ENCODE measurements at regions not wholly inside any gene's neighbourhood (a gene's known extent, or its start where the extent isn't known, plus 50 kb on each side); places are given as distances from the start of the nearest gene placed in this dataset.

DNA sequence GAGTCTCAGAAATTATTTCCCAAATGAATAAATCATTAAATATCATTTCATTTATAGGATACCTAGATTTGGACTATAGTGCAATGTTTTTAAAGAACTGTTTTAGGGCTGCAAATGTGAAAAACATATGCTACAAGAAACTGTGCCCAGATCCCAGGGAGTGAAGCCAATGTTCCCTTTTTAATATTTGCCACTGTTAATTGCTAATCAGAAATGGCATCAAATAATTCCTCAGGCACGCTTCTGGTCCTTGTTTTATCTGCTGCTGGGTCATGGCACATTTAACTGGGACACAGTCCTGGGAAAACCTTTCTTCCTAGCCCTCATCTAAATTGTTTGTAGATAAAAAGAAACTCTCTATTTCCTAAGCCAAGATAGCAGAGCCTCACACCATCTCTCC is 79.3 kb upstream of the CNTNAP4 start:
- no peak for DNase-seq (ENCODE audit: low read depth)
- TF ChIP-seq, protein P1, sequence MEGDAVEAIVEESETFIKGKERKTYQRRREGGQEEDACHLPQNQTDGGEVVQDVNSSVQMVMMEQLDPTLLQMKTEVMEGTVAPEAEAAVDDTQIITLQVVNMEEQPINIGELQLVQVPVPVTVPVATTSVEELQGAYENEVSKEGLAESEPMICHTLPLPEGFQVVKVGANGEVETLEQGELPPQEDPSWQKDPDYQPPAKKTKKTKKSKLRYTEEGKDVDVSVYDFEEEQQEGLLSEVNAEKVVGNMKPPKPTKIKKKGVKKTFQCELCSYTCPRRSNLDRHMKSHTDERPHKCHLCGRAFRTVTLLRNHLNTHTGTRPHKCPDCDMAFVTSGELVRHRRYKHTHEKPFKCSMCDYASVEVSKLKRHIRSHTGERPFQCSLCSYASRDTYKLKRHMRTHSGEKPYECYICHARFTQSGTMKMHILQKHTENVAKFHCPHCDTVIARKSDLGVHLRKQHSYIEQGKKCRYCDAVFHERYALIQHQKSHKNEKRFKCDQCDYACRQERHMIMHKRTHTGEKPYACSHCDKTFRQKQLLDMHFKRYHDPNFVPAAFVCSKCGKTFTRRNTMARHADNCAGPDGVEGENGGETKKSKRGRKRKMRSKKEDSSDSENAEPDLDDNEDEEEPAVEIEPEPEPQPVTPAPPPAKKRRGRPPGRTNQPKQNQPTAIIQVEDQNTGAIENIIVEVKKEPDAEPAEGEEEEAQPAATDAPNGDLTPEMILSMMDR (IDR thresholded peaks at IDR 0.05; ENCODE audit: low read depth, low read length): no peak
- TF ChIP-seq, protein P2, sequence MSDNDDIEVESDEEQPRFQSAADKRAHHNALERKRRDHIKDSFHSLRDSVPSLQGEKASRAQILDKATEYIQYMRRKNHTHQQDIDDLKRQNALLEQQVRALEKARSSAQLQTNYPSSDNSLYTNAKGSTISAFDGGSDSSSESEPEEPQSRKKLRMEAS (IDR thresholded peaks at IDR 0.05; ENCODE audit: low read depth, low read length): no peak

DNA sequence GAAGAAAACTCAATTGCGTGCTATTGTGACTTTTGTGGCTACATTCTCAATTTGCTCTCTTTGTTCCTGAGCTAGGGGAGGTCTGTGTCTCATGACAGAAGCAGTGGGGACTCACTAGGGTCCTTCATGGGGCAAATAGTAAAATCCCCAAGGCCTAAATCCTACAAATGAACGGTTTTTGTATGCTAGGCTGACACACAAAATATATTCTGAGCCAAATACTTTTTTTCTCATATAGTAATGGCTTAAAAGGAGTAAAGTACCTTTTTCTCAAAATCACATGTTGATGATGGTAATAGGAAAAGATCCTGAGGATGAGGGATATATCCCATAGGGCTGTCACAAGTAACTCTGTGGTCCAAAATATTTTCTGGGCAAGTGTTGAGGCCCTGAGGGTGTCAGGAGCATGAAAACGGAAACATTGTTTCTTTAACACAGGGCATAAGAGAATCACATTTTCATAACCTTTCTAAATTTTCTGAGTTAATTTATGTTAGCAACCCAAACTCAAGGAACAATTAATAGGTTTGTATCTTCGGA is 77.5 kb upstream of the CNTNAP4 start:
- no peak for DNase-seq (ENCODE audit: low read depth)
- no peak overlapping the region for H3K4me3 ChIP-seq (ENCODE audit: low read depth, low read length)
- TF ChIP-seq, protein P2 (IDR thresholded peaks at IDR 0.05; ENCODE audit: low read depth, low read length): no peak
- TF ChIP-seq MYC (IDR thresholded peaks at IDR 0.05; ENCODE audit: low read depth, low read length): no peak
- TF ChIP-seq, protein P1 (IDR thresholded peaks at IDR 0.05; ENCODE audit: low read depth, low read length): no peak
- TF ChIP-seq POLR2A (IDR thresholded peaks at IDR 0.05; ENCODE audit: extremely low read depth, insufficient read length): no peak

More for the DNA sequence above, 79.3 kb upstream of the CNTNAP4 start:
- H3K4me3 ChIP-seq (ENCODE audit: low read depth, low read length): no peak overlapping the region

DNA sequence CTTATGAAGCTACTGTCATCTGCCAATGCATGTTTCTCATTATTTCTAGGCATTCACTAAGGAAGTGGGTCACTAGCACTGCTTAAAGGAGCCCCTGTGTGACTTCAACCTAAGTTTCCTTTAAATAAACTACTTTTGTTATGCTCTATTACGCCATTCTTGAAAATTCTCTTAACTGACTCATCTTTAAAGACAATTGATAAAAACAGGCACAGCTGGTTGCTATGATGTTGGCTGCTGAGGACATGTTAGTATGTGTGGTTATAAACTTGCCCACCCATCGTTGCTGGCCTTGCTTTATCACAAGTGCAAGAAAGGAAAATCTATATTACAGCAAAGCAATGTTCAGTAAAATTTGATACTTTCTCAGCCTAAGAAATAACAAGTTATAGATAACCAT is 75.8 kb upstream of the CNTNAP4 start:
- no peak overlapping the region for H3K4me3 ChIP-seq (ENCODE audit: low read depth, low read length)
- TF ChIP-seq POLR2A (IDR thresholded peaks at IDR 0.05; ENCODE audit: extremely low read depth, insufficient read length): no peak
- no peak for DNase-seq (ENCODE audit: low read depth)

DNA sequence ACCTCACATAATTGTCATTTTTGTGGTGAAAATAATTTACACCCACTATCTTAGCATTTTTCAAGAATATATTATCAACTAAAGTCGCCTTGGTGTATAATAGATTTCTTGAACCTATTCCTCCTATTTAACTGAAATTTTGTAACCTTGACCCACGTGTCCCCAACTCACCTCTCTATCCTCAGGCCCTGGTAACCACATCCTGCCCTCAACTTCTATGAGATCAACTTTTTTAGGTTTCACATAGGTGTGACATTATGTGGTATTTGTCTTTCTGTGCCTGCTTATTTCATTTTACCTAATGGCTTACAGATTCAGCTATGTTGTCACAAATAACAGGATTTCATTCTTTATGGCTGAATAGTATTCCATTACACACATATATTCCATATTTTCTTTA is 73.0 kb upstream of the CNTNAP4 start:
- TF ChIP-seq POLR2A (IDR thresholded peaks at IDR 0.05; ENCODE audit: extremely low read depth, insufficient read length): no peak
- no peak for TF ChIP-seq MYC (IDR thresholded peaks at IDR 0.05; ENCODE audit: low read depth, low read length)
- TF ChIP-seq, protein P1 (IDR thresholded peaks at IDR 0.05; ENCODE audit: low read depth, low read length): no peak
- TF ChIP-seq, protein P2 (IDR thresholded peaks at IDR 0.05; ENCODE audit: low read depth, low read length): no peak
- H3K4me3 ChIP-seq (ENCODE audit: low read depth, low read length): no peak overlapping the region
- DNase-seq (ENCODE audit: low read depth): no peak

DNA sequence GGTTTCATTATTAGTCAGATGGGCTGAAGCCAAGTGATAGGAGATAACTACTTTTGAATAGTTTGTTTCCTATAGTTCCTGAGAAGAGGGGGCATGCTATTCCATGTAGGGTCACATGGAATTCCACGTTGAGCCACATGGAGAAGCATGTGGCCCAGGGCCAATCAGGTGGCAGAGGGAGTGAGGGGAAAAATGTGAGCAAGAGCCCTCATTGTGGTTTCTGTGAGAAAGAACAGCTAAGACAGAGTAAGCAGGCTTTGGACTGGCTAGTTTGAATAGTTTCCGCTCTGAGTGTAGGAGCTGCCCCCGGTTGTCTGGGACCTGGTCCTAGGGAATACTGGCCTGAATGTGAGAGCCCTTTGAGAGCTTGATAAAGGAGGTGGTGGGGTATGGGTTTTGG is 69.9 kb upstream of the CNTNAP4 start:
- TF ChIP-seq MYC (IDR thresholded peaks at IDR 0.05; ENCODE audit: low read depth, low read length) (no peak), POLR2A (IDR thresholded peaks at IDR 0.05; ENCODE audit: extremely low read depth, insufficient read length) (no peak)
- TF ChIP-seq, protein P2 (IDR thresholded peaks at IDR 0.05; ENCODE audit: low read depth, low read length): no peak
- TF ChIP-seq, protein P1 (IDR thresholded peaks at IDR 0.05; ENCODE audit: low read depth, low read length): no peak
- no peak for DNase-seq (ENCODE audit: low read depth)
- no peak overlapping the region for H3K4me3 ChIP-seq (ENCODE audit: low read depth, low read length)

DNA sequence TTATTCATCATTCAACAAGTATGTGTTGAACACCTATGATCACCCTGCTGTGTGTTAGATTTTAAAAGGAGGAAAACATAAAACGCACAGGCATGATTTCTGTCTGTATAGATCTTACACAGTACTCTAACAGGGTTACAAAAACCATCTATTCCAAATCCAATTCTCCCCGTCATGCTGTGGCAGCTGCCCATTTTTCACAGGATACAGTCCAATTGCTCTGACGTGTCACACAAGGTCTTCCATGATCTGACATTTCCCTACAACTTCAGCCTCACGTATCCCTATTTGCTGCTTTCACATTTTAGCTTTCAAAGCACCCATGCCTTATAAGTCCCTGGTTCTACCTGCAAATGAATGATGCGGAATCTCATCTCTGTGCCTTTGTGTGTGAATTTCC is 67.0 kb upstream of the CNTNAP4 start:
- H3K4me3 ChIP-seq (ENCODE audit: low read depth, low read length): no peak overlapping the region
- TF ChIP-seq POLR2A (IDR thresholded peaks at IDR 0.05; ENCODE audit: extremely low read depth, insufficient read length): no peak
- TF ChIP-seq, protein P1 (IDR thresholded peaks at IDR 0.05; ENCODE audit: low read depth, low read length): no peak
- no peak for DNase-seq (ENCODE audit: low read depth)

Data from NB4 (cell line).